Stimulated activated CD8-positive, alpha-beta memory T cell treated with anti-CD3 and anti-CD28 coated beads, Interleukin-12 subunit alpha, Interleukin-12 subunit beta, amount 100 ng/mL, for 4 hours (primary cell): ENCODE measurements at regions not wholly inside any gene's neighbourhood (a gene's known extent, or its start where the extent isn't known, plus 50 kb on each side); places are given as distances from the start of the nearest gene placed in this dataset.
"Not testable (repeated sequence)": the region's sequence is repeated elsewhere in the genome, so short reads cannot be mapped to it uniquely, and the experiment has no call there.

Source experiments
- DNase-seq: peaks from one replicate; pipeline ENCODE4 v3.0.0-alpha.2; 2020; ENCODE audit warnings: low read depth

DNA sequence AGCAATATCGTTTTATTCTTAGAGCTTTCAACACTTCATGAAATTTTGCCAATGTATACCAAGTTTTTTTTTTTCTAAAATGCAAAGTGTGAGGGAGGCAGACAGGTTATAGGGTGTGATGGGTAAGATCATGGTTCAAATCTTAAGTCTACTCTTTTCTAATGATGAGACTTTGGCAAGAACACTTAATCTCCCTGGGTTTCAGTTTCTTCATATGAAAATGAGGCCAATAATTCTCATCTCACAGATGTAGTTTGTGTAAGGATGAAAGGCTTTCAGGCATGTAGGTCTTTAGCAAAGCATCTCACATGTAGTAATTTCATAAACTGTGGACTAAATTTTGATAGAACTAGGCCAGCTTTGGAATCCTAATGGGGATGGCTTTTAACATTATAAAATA lies 457.1 kb downstream of the QKI start:
- no peak for DNase-seq

GRCh38 chr6:163867518-163868292 lies 453.2 kb downstream of the QKI start:
- no peak for DNase-seq

DNA sequence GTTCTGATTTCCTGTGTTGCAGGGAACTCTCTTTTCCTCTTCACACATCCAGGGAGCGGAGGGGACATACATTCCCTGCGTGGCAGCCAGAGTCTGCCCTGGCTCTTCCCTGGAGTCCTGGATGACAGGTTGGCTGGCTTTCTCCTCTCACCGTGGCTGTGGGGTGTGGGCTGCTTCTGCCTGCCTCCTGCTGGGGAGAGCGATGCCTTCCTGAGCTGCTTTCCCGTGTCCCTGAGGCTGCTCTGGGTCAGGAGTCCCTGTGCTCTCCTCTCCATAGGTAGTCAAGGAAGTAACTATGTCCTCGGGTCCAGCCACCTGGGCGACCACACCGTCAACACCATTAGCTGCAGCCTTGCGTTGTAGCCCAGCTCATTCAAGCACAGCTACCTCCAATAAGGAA lies 451.7 kb downstream of the QKI start:
- no peak for DNase-seq

DNA sequence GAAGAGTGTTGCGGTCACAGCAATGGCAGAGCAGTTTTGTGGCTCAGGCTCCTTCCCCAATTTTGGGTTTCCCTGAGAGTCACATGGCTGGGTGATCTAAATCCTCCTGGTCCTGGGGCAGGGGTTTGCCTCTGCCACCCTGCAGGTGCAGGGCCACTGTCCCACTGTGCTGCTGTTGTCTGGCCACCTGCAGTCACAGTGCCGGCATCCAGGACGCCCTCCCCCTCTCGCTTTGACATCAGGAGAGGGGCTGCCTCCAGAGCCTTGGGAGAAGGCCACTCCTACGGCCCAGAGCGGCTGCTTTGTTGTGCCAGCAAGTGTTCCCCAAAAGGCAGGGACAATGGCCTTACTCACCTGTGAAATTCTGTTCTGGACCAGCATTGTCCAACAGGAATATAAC lies 449.0 kb downstream of the QKI start:
- DNase-seq: no peak

GRCh38 chr6:163862701-163863100 lies 448.2 kb downstream of the QKI start:
- no peak for DNase-seq

DNA sequence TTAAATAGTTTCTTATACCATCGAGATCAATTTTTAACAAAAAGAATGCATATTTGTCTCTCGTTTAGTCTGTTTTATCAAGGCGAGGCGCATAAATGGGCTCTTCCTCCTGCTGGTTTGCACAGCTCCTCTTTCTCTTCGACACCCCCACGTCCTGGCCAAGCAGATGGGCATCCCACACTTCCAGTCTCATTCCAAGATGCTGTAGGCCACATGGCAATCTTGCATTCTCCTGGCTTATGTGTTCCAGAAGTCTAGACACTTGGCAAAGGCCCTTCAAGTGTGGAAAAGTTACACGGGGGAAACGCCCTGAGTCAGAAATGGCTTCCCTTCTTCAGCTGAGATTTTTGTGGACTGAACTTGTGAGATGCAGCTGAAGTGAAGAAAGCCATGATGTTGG lies 447.1 kb downstream of the QKI start:
- DNase-seq: no peak

DNA sequence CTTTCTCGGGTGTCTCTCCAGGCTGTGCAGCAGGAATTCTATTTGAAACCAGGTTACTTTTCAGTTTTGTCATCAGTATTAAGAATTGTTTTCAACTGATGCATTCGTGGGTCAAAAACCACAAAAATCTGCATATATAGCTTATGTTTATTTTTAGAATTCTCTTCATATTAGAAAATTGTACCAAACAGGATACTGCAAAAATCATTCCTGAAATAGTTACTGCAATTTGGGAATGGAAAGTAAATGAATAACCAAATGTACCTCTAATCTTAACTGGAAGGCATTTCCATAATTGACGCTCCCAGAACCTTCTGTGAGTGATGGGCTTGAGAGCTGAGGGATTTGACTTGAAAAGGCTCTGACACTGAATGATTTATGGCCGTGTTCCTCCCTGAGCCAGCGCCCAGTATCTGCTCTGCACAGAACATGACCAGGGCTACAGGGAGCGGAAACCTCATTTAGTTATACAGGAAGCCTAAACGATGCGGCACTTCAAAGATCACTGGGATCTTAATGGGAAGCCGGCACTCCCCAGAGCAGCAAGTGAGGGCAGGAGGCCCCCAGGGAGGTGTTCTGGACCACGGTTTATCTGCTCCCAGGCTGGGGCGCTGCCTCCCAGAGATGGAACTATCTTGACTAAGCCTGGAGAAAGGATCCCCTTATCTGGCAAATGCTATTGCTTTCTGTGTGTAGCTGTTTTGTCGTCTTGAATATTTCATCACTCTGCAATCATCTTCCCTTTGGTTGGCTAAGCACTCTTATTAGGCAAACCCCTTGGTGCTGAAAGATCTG lies 446.0 kb downstream of the QKI start:
- DNase-seq: no peak

GRCh38 chr6:163858870-163859269 lies 444.4 kb downstream of the QKI start:
- DNase-seq: not testable (repeated sequence)

DNA sequence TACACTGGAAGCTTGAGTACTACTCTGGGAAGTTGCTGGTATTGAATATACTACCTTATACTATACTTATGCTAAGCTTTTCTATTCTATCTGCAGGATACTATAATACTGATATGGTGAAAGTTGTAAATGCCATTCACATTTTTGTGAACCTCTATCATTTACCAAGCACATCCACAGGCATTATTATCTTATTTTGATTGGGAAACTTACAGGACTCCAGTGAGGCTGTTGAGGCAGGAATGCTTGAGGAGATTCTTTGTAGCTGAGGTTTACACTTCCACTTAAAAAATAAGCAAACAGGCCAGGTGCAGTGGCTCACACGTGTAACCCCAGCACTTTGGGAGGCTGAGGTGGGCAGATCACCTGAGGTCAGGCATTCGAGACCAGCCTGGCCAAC lies 442.9 kb downstream of the QKI start:
- DNase-seq: no peak

DNA sequence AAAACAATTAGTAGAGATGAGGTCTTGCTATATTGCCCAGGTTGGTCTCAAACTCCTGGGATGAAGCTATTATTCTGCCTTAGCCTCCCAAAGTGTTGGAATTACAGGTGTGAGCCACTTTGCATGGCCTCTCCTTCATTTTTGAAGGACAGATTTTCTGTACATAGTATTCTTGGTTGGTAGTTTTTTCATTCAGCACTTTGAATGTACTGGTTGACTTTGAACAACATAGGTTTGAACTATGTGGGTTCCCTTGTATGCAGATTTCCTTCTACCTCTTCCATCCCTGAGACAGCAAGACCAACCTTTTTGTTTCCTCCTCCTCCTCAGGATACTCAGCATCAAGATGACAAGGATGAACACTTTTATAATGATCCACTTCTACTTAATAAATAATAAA lies 436.4 kb downstream of the QKI start:
- no peak for DNase-seq

GRCh38 chr6:163844761-163845160 lies 430.2 kb downstream of the QKI start:
- no peak for DNase-seq

DNA sequence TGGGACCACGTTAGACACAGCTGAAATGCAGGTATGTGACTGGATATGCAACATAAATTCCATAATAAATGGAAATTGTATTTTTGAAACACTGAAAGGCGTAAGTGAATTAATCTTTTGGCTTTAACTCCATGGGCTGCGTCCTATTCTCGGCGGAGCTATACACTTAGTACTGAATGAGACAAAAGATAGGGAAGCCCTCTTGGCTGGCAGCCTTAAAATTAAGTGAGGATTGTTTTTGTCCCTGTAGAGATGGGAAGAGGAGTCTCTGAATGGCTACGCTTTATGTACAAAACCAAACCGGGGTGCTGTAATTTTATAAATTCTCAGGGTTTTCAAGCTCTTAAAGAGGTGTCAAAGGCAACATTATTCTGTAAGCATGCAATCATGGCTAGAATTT lies 429.8 kb downstream of the QKI start:
- DNase-seq: no peak

- DNase-seq: no peak
Observed at GRCh38 chr6:163843218-163843617, 428.7 kb downstream of the QKI start.

DNA sequence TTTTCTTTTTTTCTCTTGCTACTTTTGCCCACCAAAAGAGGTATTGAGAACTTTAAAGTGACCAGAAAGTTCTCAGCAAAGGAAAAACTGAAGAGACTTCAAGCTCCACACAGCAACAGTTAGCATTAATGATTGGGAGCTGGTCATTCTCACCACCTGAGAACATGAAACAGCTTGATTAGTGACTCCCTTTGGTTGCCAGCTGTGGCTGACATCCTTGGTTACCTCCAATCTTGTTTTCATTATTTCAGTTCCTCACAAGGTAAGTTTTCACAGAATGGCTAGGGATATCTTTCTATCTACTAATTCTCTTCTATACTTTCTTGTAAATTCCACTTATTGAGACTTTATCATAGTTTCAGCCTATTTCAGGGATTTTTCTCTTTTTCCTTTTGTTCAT lies 427.9 kb downstream of the QKI start:
- no peak for DNase-seq

DNA sequence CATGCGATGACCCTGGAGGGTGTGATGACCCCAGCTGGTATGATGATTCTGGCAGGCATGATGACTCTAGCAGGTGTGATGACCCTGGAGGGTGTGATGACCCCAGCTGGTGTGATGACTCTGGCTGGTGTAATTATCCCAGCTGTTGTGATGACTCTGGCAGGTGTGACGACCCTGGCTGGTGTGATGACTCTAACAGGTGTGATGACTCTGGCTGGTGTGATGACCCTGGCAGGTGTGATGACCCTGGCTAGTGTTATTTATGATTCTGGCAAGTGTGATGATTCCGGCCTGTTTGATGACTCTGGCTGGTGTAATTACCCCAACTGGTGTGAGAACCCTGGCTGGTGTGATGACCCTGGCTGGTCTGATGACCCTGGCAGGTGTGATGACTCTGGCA lies 427.2 kb downstream of the QKI start:
- no peak for DNase-seq

- DNase-seq: no peak
Observed at GRCh38 chr6:163841326-163841725, 426.8 kb downstream of the QKI start.

DNA sequence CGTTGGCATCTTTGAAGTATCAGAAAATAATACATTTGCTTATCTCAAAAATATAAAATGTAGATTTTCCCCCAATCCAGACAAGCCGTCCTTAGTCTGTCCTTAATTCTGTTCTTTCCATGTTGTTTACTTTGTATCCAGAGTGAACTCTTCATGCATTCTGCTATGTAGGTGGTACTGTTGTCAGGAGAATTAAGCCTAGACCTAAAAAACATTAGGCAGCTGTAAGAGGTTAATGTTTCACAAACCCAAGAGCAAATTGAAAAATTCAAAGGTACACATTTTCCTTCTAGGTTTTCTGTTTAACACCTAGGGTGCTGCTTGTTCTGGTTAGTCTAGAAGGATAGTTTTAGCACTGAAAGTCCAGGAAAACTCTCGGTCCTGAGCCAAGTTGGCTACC lies 426.4 kb downstream of the QKI start:
- no peak for DNase-seq

- no peak for DNase-seq
Observed at GRCh38 chr6:163839296-163839695, 424.8 kb downstream of the QKI start.

GRCh38 chr6:163837691-163838431 lies 423.3 kb downstream of the QKI start:
- no peak for DNase-seq

GRCh38 chr6:163836876-163837690 lies 422.6 kb downstream of the QKI start:
- DNase-seq: no peak

- no peak for DNase-seq
Observed at GRCh38 chr6:163835439-163836171, 421.1 kb downstream of the QKI start.
